Ishikawa (cell line): ENCODE measurements at regions not wholly inside any gene's neighbourhood (a gene's known extent, or its start where the extent isn't known, plus 50 kb on each side); places are given as distances from the start of the nearest gene placed in this dataset.

Source experiments
- EGR1 ChIP-seq: IDR thresholded peaks from 2 replicates; pipeline ENCODE4 v1.6.1; 2012
- EP300 ChIP-seq: IDR thresholded peaks from 2 replicates; pipeline ENCODE4 v1.6.1; 2012; ENCODE audit warnings: borderline replicate concordance
- MAX ChIP-seq: IDR thresholded peaks from 2 replicates; pipeline ENCODE4 v1.6.1; 2012
- NFIC ChIP-seq: IDR thresholded peaks from 2 replicates; pipeline ENCODE4 v1.6.1; 2012
- REST ChIP-seq: IDR thresholded peaks from 2 replicates; pipeline ENCODE4 v1.6.1; 2012; ENCODE audit warnings: low read depth, mild to moderate bottlenecking
- TAF1 ChIP-seq: IDR thresholded peaks from 2 replicates; pipeline ENCODE4 v1.6.1; 2012; ENCODE audit warnings: low read depth, mild to moderate bottlenecking
- YY1 ChIP-seq: IDR thresholded peaks from 2 replicates; pipeline ENCODE4 v1.6.1; 2012; ENCODE audit warnings: low read depth
- ZBTB7A ChIP-seq: IDR thresholded peaks from 2 replicates; pipeline ENCODE4 v1.6.1; 2012; ENCODE audit warnings: low read depth

GRCh38 chr2:409523-409922 is 121.6 kb upstream of the ALKAL2 start:
- TF ChIP-seq EGR1 (no peak), ZBTB7A (no peak), REST (no peak), EP300 (no peak), TAF1 (no peak), YY1 (no peak), MAX (no peak), NFIC (no peak)
